ENCODE measurements at regions not wholly inside any gene's neighbourhood (a gene's known extent, or its start where the extent isn't known, plus 50 kb on each side); places are given as distances from the start of the nearest gene placed in this dataset.

- DNase-seq (ENCODE audit: low spot score), result no peak
- Histone ChIP-seq H3K4me1 (replicated peaks) (no peaks in the 10 kb centered on the region), H3K27ac (no peak overlapping the region), H3K4me3 (no peak overlapping the region), H3K9me3 (no peaks in the 10 kb centered on the region), H3K36me3 (no peaks in the 10 kb centered on the region), H3K27me3 (replicated peaks; ENCODE audit: insufficient read depth) (no peaks in the 10 kb centered on the region)
- WGBS, result 91% methylated on average over 5 of the region's 5 CpGs
- intact Hi-C loops (cut with DNase I), result no loop called here
- TF ChIP-seq CTCF (IDR thresholded peaks at IDR 0.05) (no peak), POLR2A (IDR thresholded peaks at IDR 0.05) (no peak), POLR2AphosphoS5 (IDR thresholded peaks at IDR 0.05) (no peak)
These were observed 390.1 kb upstream of the RGS6 start for GRCh38 chr14:71541973-71542690.

- intact Hi-C loops (cut with DNase I), result no loop called here
- Histone ChIP-seq H3K27ac (no peak overlapping the region), H3K36me3 (no peaks in the 10 kb centered on the region), H3K4me3 (no peak overlapping the region), H3K4me1 (replicated peaks) (no peaks in the 10 kb centered on the region), H3K9me3 (no peaks in the 10 kb centered on the region), H3K27me3 (replicated peaks; ENCODE audit: insufficient read depth) (no peaks in the 10 kb centered on the region)
- no peak for TF ChIP-seq POLR2AphosphoS5 (IDR thresholded peaks at IDR 0.05)
- TF ChIP-seq CTCF (IDR thresholded peaks at IDR 0.05), result no peak
- TF ChIP-seq POLR2A (IDR thresholded peaks at IDR 0.05), result no peak
- 93% methylated on average over 6 of the region's 6 CpGs for WGBS
- no peak for DNase-seq (ENCODE audit: low spot score)
These were observed 382.7 kb upstream of the RGS6 start for GRCh38 chr14:71549421-71550050.

GRCh38 chr14:71550367-71550766 lies 381.9 kb upstream of the RGS6 start:
- DNase-seq (ENCODE audit: low spot score), result no peak
- H3K27ac ChIP-seq, result no peak overlapping the region
- H3K9me3 ChIP-seq, result no peaks in the 10 kb centered on the region
- TF ChIP-seq CTCF (IDR thresholded peaks at IDR 0.05), result no peak
- no peak for TF ChIP-seq POLR2A (IDR thresholded peaks at IDR 0.05)
- TF ChIP-seq POLR2AphosphoS5 (IDR thresholded peaks at IDR 0.05), result no peak
- no peaks in the 10 kb centered on the region for H3K4me1 ChIP-seq (replicated peaks)
- 94% methylated on average over 2 of the region's 2 CpGs for WGBS
- intact Hi-C loops (cut with DNase I), result no loop called here
- H3K36me3 ChIP-seq, result no peaks in the 10 kb centered on the region
- no peaks in the 10 kb centered on the region for H3K27me3 ChIP-seq (replicated peaks; ENCODE audit: insufficient read depth)
- H3K4me3 ChIP-seq, result no peak overlapping the region

- 96% methylated on average over 2 of the region's 2 CpGs for WGBS
- no peaks in the 10 kb centered on the region for H3K9me3 ChIP-seq
- no peak overlapping the region for H3K27ac ChIP-seq
- no peaks in the 10 kb centered on the region for H3K36me3 ChIP-seq
- H3K27me3 ChIP-seq (replicated peaks; ENCODE audit: insufficient read depth), result no peaks in the 10 kb centered on the region
- intact Hi-C loops (cut with DNase I), result no loop called here
- no peaks in the 10 kb centered on the region for H3K4me1 ChIP-seq (replicated peaks)
- no peak for DNase-seq (ENCODE audit: low spot score)
- TF ChIP-seq POLR2A (IDR thresholded peaks at IDR 0.05) (no peak), CTCF (IDR thresholded peaks at IDR 0.05) (no peak), POLR2AphosphoS5 (IDR thresholded peaks at IDR 0.05) (no peak)
- H3K4me3 ChIP-seq, result no peak overlapping the region
These were observed 380.8 kb upstream of the RGS6 start for GRCh38 chr14:71551291-71551950.

All from prostate gland (tissue), 2 donors.